Caco-2 (cell line): ENCODE measurements at regions not wholly inside any gene's neighbourhood (a gene's known extent, or its start where the extent isn't known, plus 50 kb on each side); places are given as distances from the start of the nearest gene placed in this dataset.

Experiments used
- BruUV-seq: library from RNA; stranded (reverse); fragments of 400-500 nt; replicated peaks from 2 replicates; lab custom pipeline; 2021; lab: Mats Ljungman, UMichigan
- CTCF ChIA-PET: fragments of 300-600 bp; sonication (Branson Sonifier 250); formaldehyde crosslinking; loops from one replicate; lab custom pipeline; 2022; ENCODE audit warnings: antibody characterized with exemption; lab: Charles Lee
- POLR2A ChIA-PET: fragments of 300-600 bp; sonication (Branson Sonifier 250); formaldehyde crosslinking; loops from one replicate; lab custom pipeline; 2022; ENCODE audit warnings: antibody characterized with exemption; lab: Charles Lee
- DNase-seq, 2 experiments: peaks; one replicate each; pipeline versions ENCODE4 v3.0.0 to v3.0.0-alpha.2; 2020 to 2022
- H3K27me3 ChIP-seq: replicated peaks from 2 replicates; pipeline ENCODE4 v1.6.0; 2011; ENCODE audit warnings: low read length; ENCODE audit not compliant: control insufficient read depth, insufficient read depth
- H3K36me3 ChIP-seq: 2 replicates; pipeline ENCODE4 v1.5.1; 2011; ENCODE audit warnings: low read length; ENCODE audit not compliant: control insufficient read depth, insufficient read depth
- H3K4me1 ChIP-seq: fragments of 250-450 bp; sonication (Bioruptor Pico); 2 replicates; pipeline ENCODE4 v1.5.1; 2020; ENCODE audit warnings: mild to moderate bottlenecking
- H3K4me3 ChIP-seq: 2 replicates; pipeline ENCODE4 v1.5.1; 2011; ENCODE audit warnings: low read depth, mild to moderate bottlenecking, control low read depth, low read length
- H3K9me3 ChIP-seq: fragments of 250-450 bp; sonication (Bioruptor Pico); 2 replicates; pipeline ENCODE4 v1.5.1; 2020; ENCODE audit warnings: mild to moderate bottlenecking, moderate library complexity
- H3K27ac Mint-ChIP-seq: one replicate; pipeline ENCODE4 v1.8.0; 2022; ENCODE audit warnings: mixed read lengths; ENCODE audit not compliant: unreplicated experiment
- H3K27me3 Mint-ChIP-seq: one replicate; pipeline ENCODE4 v1.8.0; 2022; ENCODE audit warnings: mixed read lengths; ENCODE audit not compliant: insufficient read depth, unreplicated experiment
- H3K36me3 Mint-ChIP-seq: one replicate; pipeline ENCODE4 v1.8.0; 2022; ENCODE audit warnings: mild to moderate bottlenecking, mixed read lengths; ENCODE audit not compliant: insufficient read depth, unreplicated experiment
- H3K4me1 Mint-ChIP-seq: one replicate; pipeline ENCODE4 v1.8.0; 2022; ENCODE audit warnings: low read depth, mixed read lengths; ENCODE audit not compliant: unreplicated experiment
- H3K4me3 Mint-ChIP-seq: one replicate; pipeline ENCODE4 v1.8.0; 2022; ENCODE audit warnings: mild to moderate bottlenecking, moderate library complexity, mixed read lengths; ENCODE audit not compliant: unreplicated experiment
- H3K9me3 Mint-ChIP-seq: one replicate; pipeline ENCODE4 v1.8.0; 2022; ENCODE audit warnings: mixed read lengths; ENCODE audit not compliant: unreplicated experiment
- intact Hi-C: fragments of 100-400 bp; cut with micrococcal nuclease; formaldehyde crosslinking; loops from one replicate; pipeline ENCODE4 v1.10.0; 2022; ENCODE audit not compliant: unreplicated experiment
- TF ChIP-seq, protein P1 (sequence below), 2 experiments: fragments of 200-600 bp in 1 of 2; IDR thresholded peaks; 1 replicate in 1 of 2; 2 replicates in 1 of 2; pipeline versions ENCODE4 v1.5.1 to v1.8.0; 2011 to 2022; ENCODE audit warnings: antibody characterized with exemption in 1 of 2, control low read depth in 1 of 2, inconsistent platforms in 1 of 2, low read depth in 1 of 2, low read length in 1 of 2, mild to moderate bottlenecking in 1 of 2, moderate library complexity in 1 of 2; ENCODE audit not compliant: insufficient read depth in 1 of 2, severe bottlenecking in 1 of 2, unreplicated experiment in 1 of 2

- H3K9me3 Mint-ChIP-seq: no peaks in the 10 kb centered on the region
- Histone ChIP-seq H3K9me3 (no peaks in the 10 kb centered on the region), H3K27me3 (no peaks in the 10 kb centered on the region), H3K4me1 (no peaks in the 10 kb centered on the region), H3K4me3 (no peak overlapping the region), H3K36me3 (no peaks in the 10 kb centered on the region)
- ChIA-PET POLR2A (no interaction called here), CTCF (no interaction called here)
- H3K27me3 Mint-ChIP-seq: no peaks in the 10 kb centered on the region
- TF ChIP-seq, protein P1, sequence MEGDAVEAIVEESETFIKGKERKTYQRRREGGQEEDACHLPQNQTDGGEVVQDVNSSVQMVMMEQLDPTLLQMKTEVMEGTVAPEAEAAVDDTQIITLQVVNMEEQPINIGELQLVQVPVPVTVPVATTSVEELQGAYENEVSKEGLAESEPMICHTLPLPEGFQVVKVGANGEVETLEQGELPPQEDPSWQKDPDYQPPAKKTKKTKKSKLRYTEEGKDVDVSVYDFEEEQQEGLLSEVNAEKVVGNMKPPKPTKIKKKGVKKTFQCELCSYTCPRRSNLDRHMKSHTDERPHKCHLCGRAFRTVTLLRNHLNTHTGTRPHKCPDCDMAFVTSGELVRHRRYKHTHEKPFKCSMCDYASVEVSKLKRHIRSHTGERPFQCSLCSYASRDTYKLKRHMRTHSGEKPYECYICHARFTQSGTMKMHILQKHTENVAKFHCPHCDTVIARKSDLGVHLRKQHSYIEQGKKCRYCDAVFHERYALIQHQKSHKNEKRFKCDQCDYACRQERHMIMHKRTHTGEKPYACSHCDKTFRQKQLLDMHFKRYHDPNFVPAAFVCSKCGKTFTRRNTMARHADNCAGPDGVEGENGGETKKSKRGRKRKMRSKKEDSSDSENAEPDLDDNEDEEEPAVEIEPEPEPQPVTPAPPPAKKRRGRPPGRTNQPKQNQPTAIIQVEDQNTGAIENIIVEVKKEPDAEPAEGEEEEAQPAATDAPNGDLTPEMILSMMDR (IDR thresholded peaks at IDR 0.05; ENCODE audit: insufficient read depth in 1 of 2, low read depth in 1 of 2, low read length in 1 of 2, severe bottlenecking in 1 of 2, unreplicated experiment in 1 of 2): no peak
- H3K27ac Mint-ChIP-seq: no peak overlapping the region
- H3K4me3 Mint-ChIP-seq: no peak overlapping the region
- intact Hi-C loops: no loop called here
- DNase-seq: no peak
- BruUV-seq: no TSS peak
- no peaks in the 10 kb centered on the region for H3K4me1 Mint-ChIP-seq
- H3K36me3 Mint-ChIP-seq: no peaks in the 10 kb centered on the region
These were observed 411.8 kb downstream of the MMUT start for GRCh38 chr6:49051281-49051680.

DNA sequence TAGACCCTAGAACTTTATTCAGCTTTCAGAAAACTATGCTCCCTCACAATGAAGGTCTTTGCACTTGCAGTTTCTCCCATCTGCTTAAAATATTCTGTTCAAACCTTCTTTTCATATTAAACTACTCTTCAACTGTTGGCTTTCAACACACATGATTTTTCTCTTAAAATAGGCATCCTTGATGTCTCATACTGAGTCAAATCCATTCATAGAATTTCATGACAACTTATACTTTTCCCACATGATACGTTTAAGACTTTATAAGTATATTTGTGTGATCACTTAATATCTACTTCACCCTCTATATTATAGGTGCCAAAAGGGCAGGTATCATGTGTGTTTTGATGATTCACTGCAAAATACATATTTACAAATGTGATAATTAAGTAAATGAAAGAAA lies 412.5 kb downstream of the MMUT start:
- H3K27me3 ChIP-seq: no peaks in the 10 kb centered on the region
- no TSS peak for BruUV-seq
- Mint-ChIP-seq H3K36me3 (no peaks in the 10 kb centered on the region), H3K4me1 (no peaks in the 10 kb centered on the region), H3K4me3 (no peak overlapping the region), H3K27ac (no peak overlapping the region), H3K9me3 (no peaks in the 10 kb centered on the region), H3K27me3 (no peaks in the 10 kb centered on the region)
- no peaks in the 10 kb centered on the region for H3K9me3 ChIP-seq
- TF ChIP-seq, protein P1 (IDR thresholded peaks at IDR 0.05; ENCODE audit: insufficient read depth in 1 of 2, low read depth in 1 of 2, low read length in 1 of 2, severe bottlenecking in 1 of 2, unreplicated experiment in 1 of 2): no peak
- DNase-seq: no peak
- POLR2A ChIA-PET: no interaction called here
- intact Hi-C loops: no loop called here
- H3K4me3 ChIP-seq: no peak overlapping the region
- no peaks in the 10 kb centered on the region for H3K4me1 ChIP-seq
- H3K36me3 ChIP-seq: no peaks in the 10 kb centered on the region
- CTCF ChIA-PET: no interaction called here

- TF ChIP-seq, protein P1 (IDR thresholded peaks at IDR 0.05; ENCODE audit: insufficient read depth in 1 of 2, low read depth in 1 of 2, low read length in 1 of 2, severe bottlenecking in 1 of 2, unreplicated experiment in 1 of 2): no peak
- Histone ChIP-seq H3K9me3 (no peaks in the 10 kb centered on the region), H3K4me1 (no peaks in the 10 kb centered on the region), H3K36me3 (no peaks in the 10 kb centered on the region), H3K4me3 (no peak overlapping the region), H3K27me3 (no peaks in the 10 kb centered on the region)
- CTCF ChIA-PET: no interaction called here
- intact Hi-C loops: no loop called here
- no peak overlapping the region for H3K4me3 Mint-ChIP-seq
- H3K36me3 Mint-ChIP-seq: no peaks in the 10 kb centered on the region
- DNase-seq: no peak
- H3K9me3 Mint-ChIP-seq: no peaks in the 10 kb centered on the region
- H3K27ac Mint-ChIP-seq: no peak overlapping the region
- no peaks in the 10 kb centered on the region for H3K27me3 Mint-ChIP-seq
- POLR2A ChIA-PET: no interaction called here
- H3K4me1 Mint-ChIP-seq: no peaks in the 10 kb centered on the region
- BruUV-seq: no TSS peak
These were observed 424.7 kb downstream of the MMUT start for GRCh38 chr6:49038294-49038822.
